ENCODE measurements at regions not wholly inside any gene's neighbourhood (a gene's known extent, or its start where the extent isn't known, plus 50 kb on each side); places are given as distances from the start of the nearest gene placed in this dataset.
A peak's percentile ranks its signal among the peaks of the same experiment; 100 is the strongest.

- TF ChIP-seq USF2 (IDR thresholded peaks at IDR 0.05; ENCODE audit: low read depth, low read length) (peak; percentile 43; the same call in 1 of the 2 replicates), USF2 (CRISPR knock-in tag; IDR thresholded peaks at IDR 0.05; ENCODE audit: borderline replicate concordance) (peak; percentile 76; the same call in 1 of the 2 replicates), GATA4 (IDR thresholded peaks at IDR 0.05; ENCODE audit: borderline replicate concordance, low read depth) (peak; percentile 91), NFIC (IDR thresholded peaks at IDR 0.05; ENCODE audit: low read length) (peak; percentile 97), HNRNPLL (IDR thresholded peaks at IDR 0.05; ENCODE audit: low read depth, low read length, poor library complexity, severe bottlenecking) (no peak), ZNF619 (CRISPR knock-in tag; IDR thresholded peaks at IDR 0.05) (no peak), XBP1 (CRISPR knock-in tag; IDR thresholded peaks at IDR 0.05) (no peak; the same call in 1 of the 2 replicates), NFIB (CRISPR knock-in tag; IDR thresholded peaks at IDR 0.05; ENCODE audit: borderline replicate concordance) (no peak), RELA (CRISPR knock-in tag; IDR thresholded peaks at IDR 0.05) (peak; percentile 80; the same call in 1 of the 2 replicates), ZNF383 (CRISPR knock-in tag; IDR thresholded peaks at IDR 0.05; ENCODE audit: borderline replicate concordance) (no peak), ZNF350 (CRISPR knock-in tag; IDR thresholded peaks at IDR 0.05; ENCODE audit: borderline replicate concordance, low read depth) (no peak), FOSL1 (CRISPR knock-in tag; IDR thresholded peaks at IDR 0.05; ENCODE audit: borderline replicate concordance) (peak; percentile 82; the same call in 1 of the 2 replicates), ZNF782 (CRISPR knock-in tag; IDR thresholded peaks at IDR 0.05; ENCODE audit: borderline replicate concordance) (no peak), HMGXB4 (CRISPR knock-in tag; IDR thresholded peaks at IDR 0.05; ENCODE audit: borderline replicate concordance in 1 of 2, low read depth in 1 of 2) (0 out of 4 replicates have a peak, but pooled peaks of 1 of the 2 experiments have one; percentile 26), BRD4 (CRISPR knock-in tag; IDR thresholded peaks at IDR 0.05) (peak; percentile 69; the same call in 1 of the 2 replicates), ARID5B (CRISPR knock-in tag; IDR thresholded peaks at IDR 0.05) (peak; percentile 97), HNRNPH1 (optimal IDR thresholded peaks at IDR 0.05; ENCODE audit: low read depth, low read length) (no peak), ZNF784 (CRISPR knock-in tag; IDR thresholded peaks at IDR 0.05; ENCODE audit: borderline replicate concordance) (no peak), ZNF792 (CRISPR knock-in tag; IDR thresholded peaks at IDR 0.05) (peak; percentile 84; the same call in 1 of the 2 replicates), EEA1 (CRISPR knock-in tag; IDR thresholded peaks at IDR 0.05; ENCODE audit: borderline replicate concordance) (no peak), ZNF713 (CRISPR knock-in tag; IDR thresholded peaks at IDR 0.05) (no peak), KMT2A (CRISPR knock-in tag; IDR thresholded peaks at IDR 0.05) (peak; percentile 62; the same call in 1 of the 2 replicates), RFXANK (CRISPR knock-in tag; IDR thresholded peaks at IDR 0.05) (no peak)
Observed at GRCh38 chr1:56414728-56415224, 164.6 kb downstream of the PLPP3 start (continued).
